Nephron (organoid): ENCODE measurements at regions not wholly inside any gene's neighbourhood (a gene's known extent, or its start where the extent isn't known, plus 50 kb on each side); places are given as distances from the start of the nearest gene placed in this dataset.

Experiments used
- H3K27ac Mint-ChIP-seq, 3 experiments: 2 replicates each; pipeline ENCODE4 v1.8.0; 2020; ENCODE audit warnings: mixed read lengths in 3 of 3, mild to moderate bottlenecking in 2 of 3, moderate library complexity in 1 of 3
- H3K27me3 Mint-ChIP-seq: 2 replicates; pipeline ENCODE4 v1.8.0; 2021; ENCODE audit warnings: low read depth, mild to moderate bottlenecking, moderate library complexity, mixed read lengths
- H3K36me3 Mint-ChIP-seq: 2 replicates; pipeline ENCODE4 v1.8.0; 2020; ENCODE audit warnings: low read depth, mixed read lengths
- H3K4me1 Mint-ChIP-seq: 2 replicates; pipeline ENCODE4 v1.8.0; 2020; ENCODE audit warnings: mixed read lengths
- H3K4me3 Mint-ChIP-seq, 3 experiments: 2 replicates each; pipeline ENCODE4 v1.8.0; 2020; ENCODE audit warnings: mild to moderate bottlenecking in 3 of 3, mixed read lengths in 3 of 3, moderate library complexity in 2 of 3
- H3K9me3 Mint-ChIP-seq: 2 replicates; pipeline ENCODE4 v1.8.0; 2020; ENCODE audit warnings: mixed read lengths
- CTCF ChIP-seq, 3 experiments: fragments of 200-600 bp; sonication (generic); IDR thresholded peaks; one replicate each; pipeline ENCODE4 v1.5.0; 2021; ENCODE audit warnings: antibody characterized with exemption in 3 of 3; ENCODE audit not compliant: unreplicated experiment in 3 of 3

- TF ChIP-seq CTCF (IDR thresholded peaks at IDR 0.05; ENCODE audit: unreplicated experiment in 3 of 3), result no peak
Observed at GRCh38 chr18:37716106-37716735, 150.6 kb upstream of the CELF4 start.

GRCh38 chr18:37714691-37715090 is 149.1 kb upstream of the CELF4 start:
- Mint-ChIP-seq H3K9me3 (no peaks in the 10 kb centered on the region), H3K4me3 (no peak overlapping the region), H3K4me1 (peaks cover 13% of the 10 kb centered on the region), H3K27ac (peak overlapping the region in 1 of 3 experiments; percentile 33), H3K36me3 (no peaks in the 10 kb centered on the region), H3K27me3 (no peaks in the 10 kb centered on the region)
- no peak for TF ChIP-seq CTCF (IDR thresholded peaks at IDR 0.05; ENCODE audit: unreplicated experiment in 3 of 3)

More at GRCh38 chr18:37716106-37716735, 150.6 kb upstream of the CELF4 start:
- Mint-ChIP-seq H3K27ac (no peak overlapping the region), H3K9me3 (no peaks in the 10 kb centered on the region), H3K4me1 (peaks cover 13% of the 10 kb centered on the region), H3K27me3 (peaks cover 5% of the 10 kb centered on the region), H3K36me3 (no peaks in the 10 kb centered on the region), H3K4me3 (no peak overlapping the region)

- no peaks in the 10 kb centered on the region for H3K27me3 Mint-ChIP-seq
- H3K36me3 Mint-ChIP-seq, result no peaks in the 10 kb centered on the region
- H3K27ac Mint-ChIP-seq, result no peak overlapping the region
- no peak for TF ChIP-seq CTCF (IDR thresholded peaks at IDR 0.05; ENCODE audit: unreplicated experiment in 3 of 3)
- H3K4me1 Mint-ChIP-seq, result peaks cover 13% of the 10 kb centered on the region
- H3K9me3 Mint-ChIP-seq, result no peaks in the 10 kb centered on the region
- H3K4me3 Mint-ChIP-seq, result no peak overlapping the region
Observed at GRCh38 chr18:37712776-37713175, 147.2 kb upstream of the CELF4 start.

- H3K27me3 Mint-ChIP-seq, result no peaks in the 10 kb centered on the region
- H3K27ac Mint-ChIP-seq, result no peak overlapping the region
- H3K4me3 Mint-ChIP-seq, result no peak overlapping the region
- no peaks in the 10 kb centered on the region for H3K9me3 Mint-ChIP-seq
- H3K36me3 Mint-ChIP-seq, result no peaks in the 10 kb centered on the region
- H3K4me1 Mint-ChIP-seq, result peaks cover 13% of the 10 kb centered on the region
- TF ChIP-seq CTCF (IDR thresholded peaks at IDR 0.05; ENCODE audit: unreplicated experiment in 3 of 3), result no peak
Observed at GRCh38 chr18:37711766-37712505, 146.3 kb upstream of the CELF4 start.

GRCh38 chr18:37710726-37711125 is 145.1 kb upstream of the CELF4 start:
- Mint-ChIP-seq H3K4me1 (peaks cover 13% of the 10 kb centered on the region), H3K27me3 (no peaks in the 10 kb centered on the region), H3K36me3 (no peaks in the 10 kb centered on the region), H3K4me3 (no peak overlapping the region), H3K27ac (no peak overlapping the region), H3K9me3 (no peaks in the 10 kb centered on the region)
- TF ChIP-seq CTCF (IDR thresholded peaks at IDR 0.05; ENCODE audit: unreplicated experiment in 3 of 3), result no peak

GRCh38 chr18:37709740-37710139 is 144.1 kb upstream of the CELF4 start:
- no peaks in the 10 kb centered on the region for H3K27me3 Mint-ChIP-seq
- no peak overlapping the region for H3K4me3 Mint-ChIP-seq
- no peaks in the 10 kb centered on the region for H3K9me3 Mint-ChIP-seq

More at GRCh38 chr18:37709740-37710139, 144.1 kb upstream of the CELF4 start:
- no peak overlapping the region for H3K27ac Mint-ChIP-seq
- H3K4me1 Mint-ChIP-seq, result peaks cover 4% of the 10 kb centered on the region
- no peaks in the 10 kb centered on the region for H3K36me3 Mint-ChIP-seq
- no peak for TF ChIP-seq CTCF (IDR thresholded peaks at IDR 0.05; ENCODE audit: unreplicated experiment in 3 of 3)
